NCI-H1092 (cell line): ENCODE measurements at regions not wholly inside any gene's neighbourhood (a gene's known extent, or its start where the extent isn't known, plus 50 kb on each side); places are given as distances from the start of the nearest gene placed in this dataset.

Experiments used
- DNase-seq: peaks from one replicate; lab custom pipeline; 2025; lab: John Stamatoyannopoulos, UW

- no peak for DNase-seq
Observed at GRCh38 chr10:121330563-121330962, 267.7 kb downstream of the FGFR2 start.

- no peak for DNase-seq
Observed at GRCh38 chr10:121332353-121332752, 265.9 kb downstream of the FGFR2 start.

GRCh38 chr10:121332829-121333765 is 265.1 kb downstream of the FGFR2 start:
- no peak for DNase-seq

GRCh38 chr10:121335386-121335925 is 262.8 kb downstream of the FGFR2 start:
- no peak for DNase-seq

- DNase-seq, result peak; percentile 40
Observed at GRCh38 chr10:121337427-121337826, 260.8 kb downstream of the FGFR2 start.

GRCh38 chr10:121338206-121338980 is 259.9 kb downstream of the FGFR2 start:
- DNase-seq, result no peak

- DNase-seq, result no peak
Observed at GRCh38 chr10:121339114-121339513, 259.1 kb downstream of the FGFR2 start.

GRCh38 chr10:121340271-121340831 is 257.9 kb downstream of the FGFR2 start:
- no peak for DNase-seq

GRCh38 chr10:121351540-121351939 is 246.7 kb downstream of the FGFR2 start:
- DNase-seq, result no peak

- DNase-seq, result no peak
Observed at GRCh38 chr10:121352231-121352855, 245.9 kb downstream of the FGFR2 start.

- DNase-seq, result no peak
Observed at GRCh38 chr10:121355161-121355560, 243.1 kb downstream of the FGFR2 start.

- DNase-seq, result no peak
Observed at GRCh38 chr10:121356183-121356582, 242.1 kb downstream of the FGFR2 start.

- DNase-seq, result no peak
Observed at GRCh38 chr10:121357401-121357800, 240.8 kb downstream of the FGFR2 start.

GRCh38 chr10:121362026-121362425 is 236.2 kb downstream of the FGFR2 start:
- DNase-seq, result no peak

- DNase-seq, result no peak
Observed at GRCh38 chr10:121365566-121365965, 232.7 kb downstream of the FGFR2 start.

GRCh38 chr10:121368347-121369025 is 229.8 kb downstream of the FGFR2 start:
- DNase-seq, result no peak

GRCh38 chr10:121369616-121370015 is 228.6 kb downstream of the FGFR2 start:
- DNase-seq, result no peak

- no peak for DNase-seq
Observed at GRCh38 chr10:121371836-121372235, 226.4 kb downstream of the FGFR2 start.

GRCh38 chr10:121373411-121373810 is 224.8 kb downstream of the FGFR2 start:
- no peak for DNase-seq

GRCh38 chr10:121374121-121374520 is 224.1 kb downstream of the FGFR2 start:
- no peak for DNase-seq

- no peak for DNase-seq
Observed at GRCh38 chr10:121375172-121375571, 223.1 kb downstream of the FGFR2 start.
